ENCODE measurements at regions not wholly inside any gene's neighbourhood (a gene's known extent, or its start where the extent isn't known, plus 50 kb on each side); places are given as distances from the start of the nearest gene placed in this dataset.

DNA sequence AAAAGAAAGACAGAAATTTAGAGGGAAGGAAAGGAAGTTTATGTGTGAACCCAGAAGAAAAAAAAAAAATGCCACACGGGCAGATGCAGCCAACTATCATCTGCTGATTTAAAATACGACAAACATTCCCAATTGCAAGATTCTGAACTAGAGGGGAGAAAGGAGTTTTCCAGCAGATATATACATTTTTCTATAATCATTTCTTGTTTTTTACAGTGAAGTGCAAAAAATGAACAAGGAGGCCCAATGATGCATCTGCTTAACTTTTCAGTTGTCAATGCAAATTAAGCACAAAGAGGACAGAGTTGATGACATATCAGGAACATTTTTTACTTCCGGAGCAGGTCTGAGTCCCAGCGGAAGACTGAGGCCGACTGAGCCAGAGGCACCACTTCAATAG, 144.7 kb downstream of the MYCN start (continued):
- TF ChIP-seq, protein P1, sequence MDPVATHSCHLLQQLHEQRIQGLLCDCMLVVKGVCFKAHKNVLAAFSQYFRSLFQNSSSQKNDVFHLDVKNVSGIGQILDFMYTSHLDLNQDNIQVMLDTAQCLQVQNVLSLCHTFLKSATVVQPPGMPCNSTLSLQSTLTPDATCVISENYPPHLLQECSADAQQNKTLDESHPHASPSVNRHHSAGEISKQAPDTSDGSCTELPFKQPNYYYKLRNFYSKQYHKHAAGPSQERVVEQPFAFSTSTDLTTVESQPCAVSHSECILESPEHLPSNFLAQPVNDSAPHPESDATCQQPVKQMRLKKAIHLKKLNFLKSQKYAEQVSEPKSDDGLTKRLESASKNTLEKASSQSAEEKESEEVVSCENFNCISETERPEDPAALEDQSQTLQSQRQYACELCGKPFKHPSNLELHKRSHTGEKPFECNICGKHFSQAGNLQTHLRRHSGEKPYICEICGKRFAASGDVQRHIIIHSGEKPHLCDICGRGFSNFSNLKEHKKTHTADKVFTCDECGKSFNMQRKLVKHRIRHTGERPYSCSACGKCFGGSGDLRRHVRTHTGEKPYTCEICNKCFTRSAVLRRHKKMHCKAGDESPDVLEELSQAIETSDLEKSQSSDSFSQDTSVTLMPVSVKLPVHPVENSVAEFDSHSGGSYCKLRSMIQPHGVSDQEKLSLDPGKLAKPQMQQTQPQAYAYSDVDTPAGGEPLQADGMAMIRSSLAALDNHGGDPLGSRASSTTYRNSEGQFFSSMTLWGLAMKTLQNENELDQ (tag by site-specific recombination; IDR thresholded peaks at IDR 0.05; ENCODE audit: low read depth): no peak
- TF ChIP-seq SP3 (tag by site-specific recombination; IDR thresholded peaks at IDR 0.05) (no peak), ZNF214 (tag by site-specific recombination; IDR thresholded peaks at IDR 0.05; ENCODE audit: borderline replicate concordance) (no peak), ZNF404 (tag by site-specific recombination; IDR thresholded peaks at IDR 0.05) (no peak), ZNF248 (tag by site-specific recombination; IDR thresholded peaks at IDR 0.05) (no peak), ZNF48 (tag by site-specific recombination; IDR thresholded peaks at IDR 0.05) (no peak), ZNF768 (tag by site-specific recombination; IDR thresholded peaks at IDR 0.05) (no peak)

DNA sequence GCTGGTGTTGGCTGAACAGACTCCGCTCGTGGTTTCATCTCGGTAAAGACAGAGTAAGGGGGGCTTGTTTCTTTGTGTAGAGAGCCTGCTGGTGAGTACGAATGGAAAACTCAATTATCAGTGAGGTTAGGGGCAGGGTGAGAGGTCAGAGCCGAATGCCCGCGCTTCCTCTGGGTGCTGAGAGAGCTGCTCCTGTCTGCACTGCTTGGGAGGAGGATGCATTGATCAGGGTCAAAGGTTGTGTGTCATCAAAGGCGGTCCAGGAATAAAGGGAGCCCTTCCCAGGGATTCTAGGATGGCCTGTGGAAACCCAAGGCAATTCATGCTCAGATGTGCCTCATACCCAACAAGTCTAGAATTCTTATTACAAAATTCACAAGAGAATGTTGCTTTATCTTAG, 143.9 kb downstream of the MYCN start:
- Histone ChIP-seq H3K4me3 (ENCODE audit: low read depth, low read length) (no peak overlapping the region), H3K9me3 (ENCODE audit: control insufficient read depth, insufficient read depth, low read depth, low read length) (no peaks in the 10 kb centered on the region), H3K27ac (ENCODE audit: extremely low read depth, low read depth, low read length) (no peak overlapping the region), H3K4me1 (ENCODE audit: control insufficient read depth, insufficient read depth, low read length) (no peaks in the 10 kb centered on the region), H3K36me3 (ENCODE audit: control insufficient read depth in 2 of 2, insufficient read depth in 1 of 2, low read length in 2 of 2) (no peaks in the 10 kb centered on the region)
- ChIA-PET POLR2A (no interaction called here), CTCF (interaction anchor here (1.4 kb wide), 1 partner anchor 525 kb away, joined by 6 read pairs; no protein-coding TSS in a partner anchor)
- TF ChIP-seq ZNF266 (tag by site-specific recombination; IDR thresholded peaks at IDR 0.05; ENCODE audit: low read depth) (no peak), SALL2 (tag by site-specific recombination; IDR thresholded peaks at IDR 0.05; ENCODE audit: borderline replicate concordance) (no peak)

DNA sequence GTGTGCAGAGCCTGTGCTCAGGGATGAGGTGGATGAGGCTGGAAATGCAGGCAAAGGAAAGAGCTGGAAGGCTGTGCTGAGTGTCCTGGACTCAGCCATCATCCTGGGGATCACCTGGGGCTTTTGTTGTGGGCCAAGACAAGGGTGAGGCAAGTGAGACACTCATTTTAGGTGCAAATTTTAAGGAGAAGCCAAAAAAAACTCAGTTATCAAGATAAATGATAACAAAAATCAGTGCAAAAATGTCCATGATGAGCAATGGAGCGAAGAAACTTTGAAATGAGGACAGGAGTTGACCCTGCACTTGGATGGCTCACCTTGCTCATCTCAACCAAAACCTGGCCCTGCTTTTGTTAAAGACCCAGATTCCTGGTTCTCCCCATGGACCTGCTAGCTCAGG, 141.9 kb downstream of the MYCN start:
- Histone ChIP-seq H3K36me3 (ENCODE audit: control insufficient read depth in 2 of 2, insufficient read depth in 1 of 2, low read length in 2 of 2) (no peaks in the 10 kb centered on the region), H3K4me1 (ENCODE audit: control insufficient read depth, insufficient read depth, low read length) (no peaks in the 10 kb centered on the region), H3K4me3 (ENCODE audit: low read depth, low read length) (no peak overlapping the region), H3K27ac (ENCODE audit: extremely low read depth, low read depth, low read length) (no peak overlapping the region), H3K9me3 (ENCODE audit: control insufficient read depth, insufficient read depth, low read depth, low read length) (no peaks in the 10 kb centered on the region)
- POLR2A ChIA-PET: no interaction called here
- CTCF ChIA-PET: interaction anchor here (1.2 kb wide), 1 partner anchor 58 kb away, joined by 3 read pairs; no protein-coding TSS in a partner anchor
- TF ChIP-seq ZNF248 (tag by site-specific recombination; IDR thresholded peaks at IDR 0.05) (no peak), ZNF521 (tag by site-specific recombination; IDR thresholded peaks at IDR 0.05) (no peak), PRDM1 (tag by site-specific recombination; IDR thresholded peaks at IDR 0.05) (no peak), ZNF221 (tag by site-specific recombination; IDR thresholded peaks at IDR 0.05; ENCODE audit: borderline replicate concordance) (no peak), ZNF132 (tag by site-specific recombination; IDR thresholded peaks at IDR 0.05; ENCODE audit: borderline replicate concordance) (no peak), ZXDB (tag by site-specific recombination; IDR thresholded peaks at IDR 0.05) (no peak), SCRT2 (tag by site-specific recombination; IDR thresholded peaks at IDR 0.05) (no peak), ZNF174 (tag by site-specific recombination; IDR thresholded peaks at IDR 0.05) (no peak), SP2 (tag by site-specific recombination; IDR thresholded peaks at IDR 0.05) (no peak), ZNF391 (tag by site-specific recombination; IDR thresholded peaks at IDR 0.05; ENCODE audit: borderline replicate concordance, low read depth) (no peak)
- TF ChIP-seq, protein P2, sequence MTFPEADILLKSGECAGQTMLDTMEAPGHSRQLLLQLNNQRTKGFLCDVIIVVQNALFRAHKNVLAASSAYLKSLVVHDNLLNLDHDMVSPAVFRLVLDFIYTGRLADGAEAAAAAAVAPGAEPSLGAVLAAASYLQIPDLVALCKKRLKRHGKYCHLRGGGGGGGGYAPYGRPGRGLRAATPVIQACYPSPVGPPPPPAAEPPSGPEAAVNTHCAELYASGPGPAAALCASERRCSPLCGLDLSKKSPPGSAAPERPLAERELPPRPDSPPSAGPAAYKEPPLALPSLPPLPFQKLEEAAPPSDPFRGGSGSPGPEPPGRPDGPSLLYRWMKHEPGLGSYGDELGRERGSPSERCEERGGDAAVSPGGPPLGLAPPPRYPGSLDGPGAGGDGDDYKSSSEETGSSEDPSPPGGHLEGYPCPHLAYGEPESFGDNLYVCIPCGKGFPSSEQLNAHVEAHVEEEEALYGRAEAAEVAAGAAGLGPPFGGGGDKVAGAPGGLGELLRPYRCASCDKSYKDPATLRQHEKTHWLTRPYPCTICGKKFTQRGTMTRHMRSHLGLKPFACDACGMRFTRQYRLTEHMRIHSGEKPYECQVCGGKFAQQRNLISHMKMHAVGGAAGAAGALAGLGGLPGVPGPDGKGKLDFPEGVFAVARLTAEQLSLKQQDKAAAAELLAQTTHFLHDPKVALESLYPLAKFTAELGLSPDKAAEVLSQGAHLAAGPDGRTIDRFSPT (tag by site-specific recombination; IDR thresholded peaks at IDR 0.05): no peak
- TF ChIP-seq, protein P3, sequence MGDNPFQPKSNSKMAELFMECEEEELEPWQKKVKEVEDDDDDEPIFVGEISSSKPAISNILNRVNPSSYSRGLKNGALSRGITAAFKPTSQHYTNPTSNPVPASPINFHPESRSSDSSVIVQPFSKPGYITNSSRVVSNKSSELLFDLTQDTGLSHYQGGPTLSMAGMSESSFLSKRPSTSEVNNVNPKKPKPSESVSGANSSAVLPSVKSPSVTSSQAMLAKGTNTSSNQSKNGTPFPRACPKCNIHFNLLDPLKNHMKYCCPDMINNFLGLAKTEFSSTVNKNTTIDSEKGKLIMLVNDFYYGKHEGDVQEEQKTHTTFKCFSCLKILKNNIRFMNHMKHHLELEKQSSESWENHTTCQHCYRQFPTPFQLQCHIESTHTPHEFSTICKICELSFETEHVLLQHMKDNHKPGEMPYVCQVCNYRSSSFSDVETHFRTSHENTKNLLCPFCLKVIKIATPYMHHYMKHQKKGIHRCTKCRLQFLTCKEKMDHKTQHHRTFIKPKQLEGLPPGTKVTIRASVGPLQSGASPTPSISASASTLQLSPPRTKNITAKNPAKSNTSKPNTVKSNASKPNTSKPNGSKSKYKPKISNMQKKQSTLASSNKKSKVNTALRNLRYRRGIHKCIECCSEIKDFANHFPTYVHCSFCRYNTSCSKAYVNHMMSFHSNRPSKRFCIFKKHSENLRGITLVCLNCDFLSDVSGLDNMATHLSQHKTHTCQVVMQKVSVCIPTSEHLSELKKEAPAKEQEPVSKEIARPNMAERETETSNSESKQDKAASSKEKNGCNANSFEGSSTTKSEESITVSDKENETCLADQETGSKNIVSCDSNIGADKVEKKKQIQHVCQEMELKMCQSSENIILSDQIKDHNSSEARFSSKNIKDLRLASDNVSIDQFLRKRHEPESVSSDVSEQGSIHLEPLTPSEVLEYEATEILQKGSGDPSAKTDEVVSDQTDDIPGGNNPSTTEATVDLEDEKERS (tag by site-specific recombination; IDR thresholded peaks at IDR 0.05): no peak
